Skeletal muscle tissue (tissue), 3 donors: ENCODE measurements at regions not wholly inside any gene's neighbourhood (a gene's known extent, or its start where the extent isn't known, plus 50 kb on each side); places are given as distances from the start of the nearest gene placed in this dataset.
A peak's percentile ranks its signal among the peaks of the same experiment; 100 is the strongest.

Experiments used
- H3K27ac ChIP-seq: one replicate; pipeline ENCODE4 v1.7.0; 2013; ENCODE audit warnings: mild to moderate bottlenecking, low read depth, low read length, inconsistent platforms
- H3K27me3 ChIP-seq, 3 donors: one replicate each; pipeline ENCODE4 v1.7.0; 2013; ENCODE audit warnings: low read length in 3 of 3; ENCODE audit not compliant: control insufficient read depth in 3 of 3, insufficient read depth in 3 of 3
- H3K36me3 ChIP-seq, 3 donors: one replicate each; pipeline ENCODE4 v1.7.0; 2013; ENCODE audit warnings: low read length in 3 of 3; ENCODE audit not compliant: control insufficient read depth in 3 of 3, insufficient read depth in 3 of 3
- H3K4me1 ChIP-seq, 3 donors: one replicate each; pipeline ENCODE4 v1.7.0; 2013; ENCODE audit warnings: low read length in 3 of 3, mild to moderate bottlenecking in 3 of 3; ENCODE audit not compliant: control insufficient read depth in 3 of 3, insufficient read depth in 3 of 3
- H3K4me3 ChIP-seq, 3 donors: one replicate each; pipeline ENCODE4 v1.7.0; 2013; ENCODE audit warnings: low read length in 3 of 3
- H3K9ac ChIP-seq, 3 donors: one replicate each; pipeline ENCODE4 v1.7.0; 2013; ENCODE audit warnings: low read length in 3 of 3, mild to moderate bottlenecking in 3 of 3, moderate library complexity in 2 of 3, low read depth in 1 of 3
- H3K9me3 ChIP-seq, 3 donors: one replicate each; pipeline ENCODE4 v1.7.0; 2013; ENCODE audit warnings: low read length in 3 of 3; ENCODE audit not compliant: control insufficient read depth in 3 of 3
- donor health status: Osteomylitis.

DNA sequence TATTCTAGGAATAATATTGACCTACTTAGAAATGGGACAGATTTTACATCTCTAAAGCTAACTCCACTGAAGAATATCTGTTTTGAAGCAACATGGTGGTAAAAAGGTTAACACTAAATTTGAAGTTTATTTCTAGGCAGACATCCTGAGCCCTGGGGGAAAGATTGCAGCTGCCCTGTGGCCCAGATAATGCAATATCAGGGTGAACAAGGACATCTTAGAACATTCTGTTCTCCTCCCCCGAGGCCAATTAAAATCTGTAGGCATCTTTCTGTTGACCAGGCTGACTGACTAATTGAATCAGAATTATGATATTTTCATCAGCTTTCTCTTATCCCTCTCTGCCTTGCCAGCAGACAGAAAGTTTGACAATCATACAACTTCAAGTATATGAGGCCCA, 149.8 kb upstream of the DUSP10 start:
- no peak overlapping the region for H3K27ac ChIP-seq
- H3K36me3 ChIP-seq: no peaks in the 10 kb centered on the region
- H3K9me3 ChIP-seq: no peaks in the 10 kb centered on the region
- peaks cover 11 to 20% (median 14%) of the 10 kb centered on the region in 3 donors for H3K4me1 ChIP-seq
- no peak overlapping the region for H3K4me3 ChIP-seq
- H3K27me3 ChIP-seq: no peaks in the 10 kb centered on the region
- H3K9ac ChIP-seq: no peak overlapping the region

DNA sequence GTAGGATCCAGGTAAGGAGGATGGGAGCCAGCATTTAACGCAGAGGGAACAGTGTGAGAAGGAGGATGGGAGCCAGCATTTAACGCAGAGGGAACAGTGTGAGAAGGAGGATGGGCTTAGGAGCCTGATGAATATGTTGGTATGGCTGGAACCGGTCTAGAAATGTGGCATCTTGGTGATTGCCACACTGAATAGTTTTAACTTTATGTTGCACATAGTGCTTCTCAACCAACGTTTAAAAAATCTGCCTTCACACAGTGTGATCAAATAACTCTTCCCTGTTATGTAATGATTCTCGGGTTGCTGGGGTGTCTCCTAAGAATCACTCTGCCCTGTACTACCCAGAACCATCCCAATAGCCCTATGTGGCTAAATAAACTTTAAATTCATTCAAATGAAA, 146.9 kb upstream of the DUSP10 start:
- H3K4me1 ChIP-seq: peaks cover 15 to 30% (median 21%) of the 10 kb centered on the region in 3 donors
- no peaks in the 10 kb centered on the region for H3K36me3 ChIP-seq
- H3K9me3 ChIP-seq: no peaks in the 10 kb centered on the region
- H3K27ac ChIP-seq: no peak overlapping the region
- H3K4me3 ChIP-seq: no peak overlapping the region
- no peaks in the 10 kb centered on the region for H3K27me3 ChIP-seq
- no peak overlapping the region for H3K9ac ChIP-seq

DNA sequence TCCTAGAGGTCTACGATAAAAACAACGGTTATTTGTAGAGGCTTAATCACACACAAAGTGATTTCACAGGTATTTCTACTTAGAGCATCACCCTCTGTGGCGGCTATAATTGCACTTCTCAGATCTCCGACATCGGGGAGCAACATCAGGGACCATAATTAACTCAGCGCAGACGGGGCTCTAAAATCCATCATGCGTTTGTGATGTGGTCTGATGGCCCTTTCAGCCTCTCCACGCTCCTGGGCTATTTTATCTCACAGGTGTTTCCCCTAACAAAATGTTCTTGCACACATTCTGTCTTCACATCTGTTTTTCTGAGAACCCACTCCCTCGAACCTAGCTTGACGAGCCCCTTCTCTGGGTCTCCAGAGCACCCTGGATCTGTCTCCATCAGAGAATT, 146.3 kb upstream of the DUSP10 start:
- H3K36me3 ChIP-seq: no peaks in the 10 kb centered on the region
- H3K27me3 ChIP-seq: no peaks in the 10 kb centered on the region
- H3K4me1 ChIP-seq: peaks cover 15 to 30% (median 21%) of the 10 kb centered on the region in 3 donors
- no peaks in the 10 kb centered on the region for H3K9me3 ChIP-seq
- H3K27ac ChIP-seq: no peak overlapping the region
- no peak overlapping the region for H3K9ac ChIP-seq
- H3K4me3 ChIP-seq: no peak overlapping the region

DNA sequence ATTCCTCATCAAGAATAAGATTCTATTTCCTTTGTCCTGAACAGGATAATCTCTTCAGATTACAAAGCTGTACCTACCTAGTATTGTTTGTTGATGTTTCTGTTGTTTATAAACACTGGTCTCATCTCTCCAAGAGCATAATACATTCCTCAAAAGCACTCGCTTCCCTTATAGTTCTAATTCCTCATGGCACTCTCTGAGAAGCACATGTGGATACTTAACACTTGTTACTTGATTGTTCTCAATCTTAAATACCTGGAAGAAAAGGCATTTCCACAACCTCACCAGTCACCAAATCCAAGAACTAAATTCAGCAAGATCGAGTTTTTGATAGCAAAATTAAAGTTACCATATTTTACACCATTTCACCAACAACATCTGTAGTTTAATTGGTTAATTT, 145.9 kb upstream of the DUSP10 start:
- H3K4me3 ChIP-seq: no peak overlapping the region
- peak overlapping the region; percentile 77 for H3K27ac ChIP-seq
- H3K4me1 ChIP-seq: peaks cover 15 to 30% (median 21%) of the 10 kb centered on the region in 3 donors
- no peaks in the 10 kb centered on the region for H3K36me3 ChIP-seq
- H3K27me3 ChIP-seq: no peaks in the 10 kb centered on the region
- no peak overlapping the region for H3K9ac ChIP-seq
- no peaks in the 10 kb centered on the region for H3K9me3 ChIP-seq

DNA sequence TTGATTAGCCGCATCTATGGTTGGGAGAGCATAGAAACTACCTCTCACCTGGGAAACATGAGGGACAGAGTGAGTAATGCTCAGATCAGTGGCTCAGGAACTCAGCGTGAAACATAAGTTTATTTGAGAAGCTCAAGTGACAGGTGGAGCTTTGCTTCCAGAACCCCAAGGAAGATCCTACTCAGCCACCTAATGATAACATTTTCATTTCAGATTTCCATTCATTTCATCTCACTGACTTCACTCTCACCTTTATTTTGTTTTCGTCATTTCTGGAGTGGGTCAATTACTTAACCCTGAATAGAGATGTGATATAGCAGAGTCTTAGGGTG, 145.5 kb upstream of the DUSP10 start:
- Histone ChIP-seq H3K9me3 (no peaks in the 10 kb centered on the region), H3K4me1 (peaks cover 15 to 30% (median 21%) of the 10 kb centered on the region in 3 donors), H3K27me3 (no peaks in the 10 kb centered on the region), H3K9ac (peak overlapping the region in 2 of 3 donors; percentile 1 to 36), H3K36me3 (no peaks in the 10 kb centered on the region), H3K27ac (peak overlapping the region; percentile 77), H3K4me3 (peak overlapping the region in 2 of 3 donors; percentile 23 to 31)

DNA sequence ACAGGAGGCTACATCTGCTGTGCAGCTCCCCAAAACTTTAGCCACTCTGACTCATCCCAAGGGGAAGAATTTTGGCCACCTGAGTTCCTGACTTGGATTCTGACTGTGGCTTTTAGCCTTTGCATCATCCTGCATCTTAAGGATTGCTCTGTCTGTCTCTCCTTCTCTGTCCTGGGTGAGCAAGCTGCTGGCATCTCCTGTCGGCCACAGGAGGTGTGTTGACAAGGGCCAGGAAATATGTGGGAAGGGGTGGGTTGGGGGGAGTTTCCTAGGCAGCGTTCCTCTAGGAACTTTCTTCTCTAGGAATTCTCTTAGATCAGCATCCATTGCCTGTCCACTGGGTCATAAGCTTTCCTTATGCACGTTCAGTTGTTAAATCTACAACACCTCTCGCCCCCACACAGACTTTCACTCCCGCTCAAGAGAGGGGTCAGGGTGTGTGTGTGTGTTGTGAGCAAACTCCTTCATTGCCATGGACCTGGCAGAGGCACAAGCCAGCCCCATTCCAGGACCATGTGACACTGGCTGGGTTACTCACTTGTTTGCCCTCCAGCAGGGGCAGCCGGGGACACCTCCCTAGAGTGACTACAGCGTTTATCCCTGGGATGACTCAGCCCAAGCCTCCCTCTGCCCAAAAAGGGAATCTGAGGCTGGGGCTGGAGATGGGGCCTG, 145.0 kb upstream of the DUSP10 start:
- Histone ChIP-seq H3K36me3 (no peaks in the 10 kb centered on the region), H3K9ac (peak overlapping the region in 2 of 3 donors; percentile 1 to 36), H3K9me3 (no peaks in the 10 kb centered on the region), H3K4me3 (peak overlapping the region in 2 of 3 donors; percentile 23 to 31), H3K4me1 (peaks cover 15 to 30% (median 19%) of the 10 kb centered on the region in 3 donors), H3K27me3 (no peaks in the 10 kb centered on the region), H3K27ac (peak overlapping the region; percentile 77)

DNA sequence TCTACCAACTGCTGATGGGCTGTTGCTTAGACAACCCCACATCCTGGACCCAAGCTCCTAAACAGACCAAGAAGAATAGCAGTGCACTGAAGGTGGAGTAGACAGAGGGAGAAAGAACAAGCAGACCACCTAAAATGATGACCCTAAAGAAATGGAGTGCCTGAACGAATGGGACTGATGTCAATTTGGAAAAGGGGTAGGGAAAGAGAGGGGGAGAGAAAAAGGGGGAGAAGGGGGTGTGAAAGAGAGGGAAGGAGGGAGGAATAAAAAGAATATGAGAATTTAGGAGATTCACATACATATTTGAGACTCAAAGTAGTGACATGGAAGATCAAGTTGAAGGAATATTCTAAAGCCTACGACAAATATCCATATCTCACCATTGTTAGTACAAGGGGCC, 144.4 kb upstream of the DUSP10 start:
- H3K4me1 ChIP-seq: peaks cover 15 to 25% (median 19%) of the 10 kb centered on the region in 3 donors
- H3K4me3 ChIP-seq: no peak overlapping the region
- H3K27me3 ChIP-seq: no peaks in the 10 kb centered on the region
- H3K36me3 ChIP-seq: no peaks in the 10 kb centered on the region
- no peaks in the 10 kb centered on the region for H3K9me3 ChIP-seq
- no peak overlapping the region for H3K9ac ChIP-seq
- H3K27ac ChIP-seq: no peak overlapping the region

DNA sequence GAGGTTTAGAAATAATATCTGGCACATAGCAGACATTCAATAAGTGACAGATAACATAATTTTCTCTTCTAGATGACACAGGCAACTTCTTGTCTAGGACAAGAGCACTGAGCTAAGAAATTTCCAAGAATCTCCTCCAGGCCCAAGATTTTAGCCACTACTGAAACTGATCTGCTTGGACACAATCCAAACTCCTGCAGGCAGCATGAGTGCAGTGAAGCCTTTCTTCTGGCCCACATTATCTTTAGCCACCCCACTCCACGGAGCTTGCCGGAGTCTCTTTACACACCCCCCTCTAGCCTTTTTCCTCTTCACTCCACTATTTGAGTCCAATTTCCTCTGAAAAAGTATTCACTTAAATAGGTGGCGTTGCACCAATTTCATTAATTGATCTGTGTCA, 142.9 kb upstream of the DUSP10 start:
- H3K36me3 ChIP-seq: no peaks in the 10 kb centered on the region
- no peak overlapping the region for H3K4me3 ChIP-seq
- H3K27me3 ChIP-seq: no peaks in the 10 kb centered on the region
- H3K27ac ChIP-seq: no peak overlapping the region
- H3K4me1 ChIP-seq: peaks cover 15 to 24% (median 19%) of the 10 kb centered on the region in 3 donors
- H3K9ac ChIP-seq: no peak overlapping the region
- no peaks in the 10 kb centered on the region for H3K9me3 ChIP-seq

DNA sequence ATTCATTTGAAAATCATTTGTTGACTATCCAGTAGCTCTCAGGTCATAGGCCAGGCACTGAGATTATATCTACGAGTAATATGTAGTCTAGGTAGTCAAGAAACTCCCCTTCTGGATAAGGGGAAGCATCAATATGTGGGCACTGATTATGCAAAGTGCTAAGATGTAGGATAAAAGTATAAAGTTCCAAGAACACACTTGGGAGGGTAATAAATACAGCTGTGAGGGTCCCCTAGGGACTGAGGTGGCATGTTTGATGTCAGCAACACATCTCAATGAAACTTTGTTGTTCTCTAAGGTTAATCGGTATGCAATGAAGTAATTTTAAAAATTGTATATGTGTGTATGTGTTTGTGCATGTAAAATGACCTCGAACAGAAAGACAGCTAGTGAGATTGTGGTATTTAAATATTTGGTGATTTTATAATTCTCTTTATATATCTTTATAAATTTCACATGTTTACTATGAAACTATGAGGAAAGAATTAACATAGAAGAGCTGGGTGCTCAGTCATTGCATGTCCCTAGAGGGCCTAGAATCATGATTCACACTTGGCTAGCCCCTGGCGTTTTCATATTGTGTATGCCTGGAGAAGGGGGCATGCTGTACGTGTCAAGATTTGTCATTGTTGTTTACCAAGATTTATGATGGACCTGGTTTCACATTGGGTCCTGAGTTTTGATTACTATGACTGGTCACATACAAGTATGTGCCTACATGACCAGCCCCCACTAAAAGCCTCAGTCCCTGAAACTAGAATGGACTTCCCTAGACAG, 140.1 kb upstream of the DUSP10 start:
- no peaks in the 10 kb centered on the region for H3K9me3 ChIP-seq
- H3K36me3 ChIP-seq: no peaks in the 10 kb centered on the region
- no peak overlapping the region for H3K9ac ChIP-seq
- H3K4me1 ChIP-seq: peaks cover 7 to 13% (median 10%) of the 10 kb centered on the region in 3 donors
- no peaks in the 10 kb centered on the region for H3K27me3 ChIP-seq
- no peak overlapping the region for H3K4me3 ChIP-seq
- no peak overlapping the region for H3K27ac ChIP-seq

DNA sequence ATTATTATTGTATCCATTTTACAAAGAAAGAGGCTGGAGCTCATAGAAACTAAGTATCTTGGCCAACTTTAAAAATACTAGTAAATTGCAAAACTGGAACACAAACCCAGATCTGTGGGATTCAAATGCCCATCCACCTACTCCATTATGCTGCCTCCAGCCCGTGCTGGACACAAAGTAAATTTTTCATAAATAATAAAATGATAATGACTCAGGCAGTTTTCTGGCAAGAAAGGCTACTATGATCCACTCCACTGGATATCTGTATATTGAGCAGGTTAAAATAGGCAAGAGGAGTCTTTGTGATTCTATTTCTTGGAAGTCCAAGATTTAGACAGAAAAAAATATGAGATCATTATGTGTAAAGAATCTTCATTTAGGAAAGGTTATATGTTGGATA, 138.3 kb upstream of the DUSP10 start:
- H3K27me3 ChIP-seq: no peaks in the 10 kb centered on the region
- H3K9me3 ChIP-seq: no peaks in the 10 kb centered on the region

More for the DNA sequence above, 138.3 kb upstream of the DUSP10 start:
- Histone ChIP-seq H3K9ac (no peak overlapping the region), H3K36me3 (no peaks in the 10 kb centered on the region), H3K4me3 (no peak overlapping the region), H3K27ac (no peak overlapping the region), H3K4me1 (peaks cover 0 to 8% (median 0%) of the 10 kb centered on the region in 3 donors)
